ENCODE measurements at regions not wholly inside any gene's neighbourhood (a gene's known extent, or its start where the extent isn't known, plus 50 kb on each side); places are given as distances from the start of the nearest gene placed in this dataset.

GRCh38 chr1:112188611-112189010 is 199.1 kb upstream of the KCND3 start:
- Mint-ChIP-seq H3K4me1 (no peaks in the 10 kb centered on the region), H3K27ac (no peak overlapping the region), H3K4me3 (no peak overlapping the region), H3K9me3 (no peaks in the 10 kb centered on the region), H3K27me3 (ENCODE audit: low read depth) (peaks cover 5% of the 10 kb centered on the region), H3K36me3 (ENCODE audit: insufficient read depth in 1 of 3, low read depth in 3 of 3) (no peaks in the 10 kb centered on the region)
- DNase-seq: no peak
- no peaks in the 10 kb centered on the region for H3K23me2 ChIP-seq (ENCODE audit: insufficient read length, low read depth, low read length, poor library complexity, severe bottlenecking)
- no peaks in the 10 kb centered on the region for H4K20me1 ChIP-seq (ENCODE audit: control insufficient read depth, insufficient read depth, insufficient read length)
- H3K56ac ChIP-seq (ENCODE audit: insufficient read length, low read depth, low read length): no peak overlapping the region
- H3K79me2 ChIP-seq (ENCODE audit: insufficient read depth, low read length): no peaks in the 10 kb centered on the region
- no peaks in the 10 kb centered on the region for H3K9me3 ChIP-seq (ENCODE audit: control insufficient read depth, low read depth, low read length)
- no peak overlapping the region for H3K4ac ChIP-seq (ENCODE audit: low read depth, low read length)
- H3K9ac ChIP-seq (ENCODE audit: extremely low read depth, insufficient read length, low read length): no peak overlapping the region
- no peak overlapping the region for H3K18ac ChIP-seq (ENCODE audit: insufficient read length, low read depth, low read length)
- no peak overlapping the region for H2BK20ac ChIP-seq (ENCODE audit: low read depth, low read length, poor library complexity, severe bottlenecking)
- no peak overlapping the region for H2BK12ac ChIP-seq (ENCODE audit: insufficient read length, low read depth, low read length)
- H3K14ac ChIP-seq (ENCODE audit: insufficient read depth, low read length): no peak overlapping the region
- H3K4me2 ChIP-seq (ENCODE audit: insufficient read depth, insufficient read length, low read length): no peak overlapping the region
- H2BK120ac ChIP-seq (ENCODE audit: low read depth, low read length, poor library complexity, severe bottlenecking): no peak overlapping the region
- H4K8ac ChIP-seq (replicated peaks; ENCODE audit: insufficient read length, low read depth, low read length): no peak overlapping the region
- H3K4me1 ChIP-seq (ENCODE audit: insufficient read depth, low read length): no peaks in the 10 kb centered on the region
- TF ChIP-seq CTCF (conservative IDR thresholded peaks at IDR 0.05): no peak
- no peaks in the 10 kb centered on the region for H3K79me1 ChIP-seq (ENCODE audit: insufficient read depth, low read depth, low read length, poor library complexity, severe bottlenecking)
- no peak overlapping the region for H3K27ac ChIP-seq (ENCODE audit: insufficient read length, low read depth, low read length)
- no peak overlapping the region for H3K23ac ChIP-seq (ENCODE audit: insufficient read length, low read depth, low read length)
- H4K5ac ChIP-seq (ENCODE audit: insufficient read length, low read depth, low read length): no peak overlapping the region
- H2BK15ac ChIP-seq (ENCODE audit: low read depth, low read length): no peak overlapping the region
- H2BK5ac ChIP-seq (ENCODE audit: insufficient read length, low read length): no peak overlapping the region
- H3T11ph ChIP-seq (ENCODE audit: low read length): no peak overlapping the region
- no peak overlapping the region for H4K91ac ChIP-seq (ENCODE audit: insufficient read length, low read depth, low read length)
- H2AFZ ChIP-seq (ENCODE audit: low read length): no peak overlapping the region
- H3K27me3 ChIP-seq (ENCODE audit: insufficient read depth, low read length): 0 out of 2 replicates have a peak, but pooled peaks cover 4% of the 10 kb centered on the region
- H2AK5ac ChIP-seq (ENCODE audit: insufficient read length, low read length): no peak overlapping the region

All from H9 (cell line).